HG03571 (cell line): ENCODE measurements at regions not wholly inside any gene's neighbourhood (a gene's known extent, or its start where the extent isn't known, plus 50 kb on each side); places are given as distances from the start of the nearest gene placed in this dataset.

Source experiments
- ATAC-seq: cut with Tn5 transposase; IDR thresholded peaks from one replicate; pipeline ENCODE4 v1.9.1; 2021; ENCODE audit not compliant: unreplicated experiment

DNA sequence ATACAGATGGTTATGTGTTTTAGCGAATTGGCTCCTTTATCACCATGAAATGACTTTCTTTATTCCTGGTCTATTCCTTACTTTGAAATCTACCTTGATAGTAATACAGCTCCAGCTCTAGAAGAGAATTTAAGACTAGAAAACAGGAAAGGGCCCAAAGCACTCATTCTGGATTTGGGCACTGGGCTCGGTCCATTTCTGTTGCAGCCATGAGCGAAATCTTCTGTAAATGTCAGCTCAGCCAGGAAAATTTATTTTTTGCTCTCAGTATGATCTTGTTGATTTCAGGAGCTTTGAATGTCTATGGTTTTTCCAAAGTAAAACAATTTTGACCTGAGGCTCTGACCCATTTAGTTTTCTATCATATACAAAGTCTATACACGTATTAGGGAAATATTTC lies 104.1 kb downstream of the DIRAS2 start:
- no peak for ATAC-seq

- ATAC-seq: no peak
Measured at GRCh38 chr9:90539286-90539685, 103.3 kb downstream of the DIRAS2 start.

DNA sequence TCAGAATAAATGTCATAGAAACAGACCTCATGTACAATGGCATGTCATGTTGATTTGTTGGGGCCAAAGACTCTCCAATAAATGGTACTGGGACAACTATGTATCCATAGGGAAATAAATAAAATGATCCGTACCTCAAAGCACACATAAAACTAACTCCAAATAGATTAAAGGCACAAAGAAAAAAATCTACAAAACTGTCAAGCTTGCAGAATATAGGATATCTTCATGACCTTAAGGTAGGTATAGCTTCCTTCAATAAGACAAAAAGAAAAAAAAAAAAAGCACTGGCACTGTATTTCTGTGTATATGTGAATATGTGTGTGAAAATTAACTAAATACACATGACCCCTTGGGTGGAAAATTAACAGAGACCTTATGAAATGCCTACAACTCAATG lies 101.9 kb downstream of the DIRAS2 start:
- ATAC-seq: no peak

DNA sequence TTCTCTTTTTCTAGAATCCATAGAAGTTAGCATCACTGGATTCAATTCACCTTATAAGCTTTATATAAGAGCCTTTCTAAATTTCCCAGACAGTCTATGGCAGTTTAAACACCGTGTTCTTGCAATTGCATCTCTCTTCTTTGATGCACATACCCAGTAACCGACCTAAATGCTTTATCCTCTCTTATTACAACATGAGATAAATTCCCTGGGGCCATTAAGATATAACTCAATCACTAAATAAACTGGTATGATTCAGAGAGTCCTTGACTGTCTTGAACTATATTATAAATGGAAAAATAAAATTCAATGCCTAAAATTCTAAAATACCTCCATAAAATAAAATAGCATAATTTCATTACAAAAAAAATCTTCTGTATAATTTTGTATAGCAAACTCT lies 98.1 kb downstream of the DIRAS2 start:
- no peak for ATAC-seq

DNA sequence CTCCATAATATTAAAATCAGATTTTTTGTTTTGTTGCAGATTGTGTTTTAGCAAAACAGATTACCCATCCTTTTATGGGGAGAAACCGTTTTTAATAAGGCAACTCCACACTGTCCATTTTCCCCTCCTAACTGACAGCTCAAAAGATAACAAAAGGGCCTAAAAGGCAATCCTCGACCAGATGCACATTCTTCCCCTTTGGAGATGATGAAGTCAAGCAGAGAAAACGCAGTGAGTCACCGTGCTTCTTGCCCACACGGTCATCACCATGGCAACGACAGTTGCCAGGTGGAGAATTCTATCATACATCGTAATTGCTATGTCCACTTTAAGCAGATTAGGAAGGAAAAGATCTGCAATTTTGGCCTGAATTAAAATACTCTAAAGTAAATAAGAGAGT lies 96.4 kb downstream of the DIRAS2 start:
- no peak for ATAC-seq

DNA sequence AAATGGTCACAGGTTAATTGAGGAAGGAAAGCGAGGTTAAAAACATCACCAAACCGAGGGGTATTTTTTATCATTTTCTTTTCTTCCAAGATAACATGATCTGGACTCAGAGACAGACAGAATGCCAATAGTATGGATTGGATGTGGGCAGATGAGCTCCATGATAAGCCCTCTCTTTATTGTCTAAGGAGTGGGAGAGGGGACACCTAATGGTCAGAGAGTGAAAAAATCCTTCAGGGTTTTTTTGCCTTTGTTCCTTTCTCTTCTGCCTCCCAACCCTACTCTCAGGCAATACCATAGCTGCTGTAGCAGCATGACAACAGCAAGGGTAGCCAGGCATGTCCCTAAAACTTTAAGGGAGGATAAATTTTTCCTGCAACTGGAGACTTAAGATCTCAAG lies 94.7 kb downstream of the DIRAS2 start:
- ATAC-seq: no peak

DNA sequence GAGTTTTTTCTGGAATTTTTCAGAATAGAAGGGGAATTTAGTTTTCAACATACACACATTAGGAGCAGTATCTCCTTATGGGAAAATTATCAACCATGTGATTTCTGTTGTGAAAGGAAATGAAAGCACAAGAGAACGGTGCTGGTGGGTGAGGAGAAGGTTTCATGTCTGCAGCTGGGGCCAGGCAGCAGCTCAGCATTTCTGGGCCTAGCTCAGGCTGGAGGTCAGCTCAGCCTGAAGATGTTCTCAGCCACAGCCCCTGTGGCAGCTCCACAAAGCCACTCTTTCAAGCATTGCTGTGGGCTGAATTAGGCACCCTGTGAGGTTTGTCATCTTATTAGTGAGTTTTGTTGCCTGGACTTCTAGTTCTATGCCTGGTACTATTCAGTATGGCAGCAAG lies 90.3 kb downstream of the DIRAS2 start:
- ATAC-seq: peak; percentile 55

DNA sequence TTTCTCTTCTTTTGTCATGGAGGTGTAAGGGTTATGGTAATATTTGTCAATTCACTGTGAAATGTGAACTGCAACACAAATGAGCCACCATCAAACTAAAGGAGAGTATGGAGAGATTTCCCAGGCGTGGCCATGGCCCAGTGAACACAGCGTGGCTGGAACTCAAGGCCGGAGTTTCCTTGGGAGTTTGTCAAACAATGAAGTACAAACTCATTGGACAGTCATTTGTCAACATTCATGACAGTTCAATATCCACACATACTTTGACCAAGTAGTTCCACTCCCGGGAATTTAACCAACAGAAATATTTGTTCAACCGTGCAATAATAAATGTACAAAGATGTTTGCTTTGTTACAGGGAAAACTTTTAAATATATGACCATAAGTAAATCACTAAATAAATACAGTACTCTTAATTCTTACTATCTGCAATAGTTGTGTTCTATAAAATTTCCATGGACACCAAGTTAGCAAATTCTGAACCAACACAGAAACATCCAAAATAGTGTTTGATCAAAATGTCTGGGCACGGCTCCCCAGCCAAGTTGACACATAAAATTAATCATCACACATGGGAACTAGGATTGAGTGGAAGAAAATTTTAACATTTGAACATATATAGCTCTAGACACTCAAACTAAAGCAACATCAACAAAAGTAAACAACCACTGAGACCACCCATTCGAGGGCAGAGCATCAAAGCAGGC lies 87.1 kb downstream of the DIRAS2 start:
- no peak for ATAC-seq

- no peak for ATAC-seq
Measured at GRCh38 chr9:90556897-90557675, 85.5 kb downstream of the DIRAS2 start.

DNA sequence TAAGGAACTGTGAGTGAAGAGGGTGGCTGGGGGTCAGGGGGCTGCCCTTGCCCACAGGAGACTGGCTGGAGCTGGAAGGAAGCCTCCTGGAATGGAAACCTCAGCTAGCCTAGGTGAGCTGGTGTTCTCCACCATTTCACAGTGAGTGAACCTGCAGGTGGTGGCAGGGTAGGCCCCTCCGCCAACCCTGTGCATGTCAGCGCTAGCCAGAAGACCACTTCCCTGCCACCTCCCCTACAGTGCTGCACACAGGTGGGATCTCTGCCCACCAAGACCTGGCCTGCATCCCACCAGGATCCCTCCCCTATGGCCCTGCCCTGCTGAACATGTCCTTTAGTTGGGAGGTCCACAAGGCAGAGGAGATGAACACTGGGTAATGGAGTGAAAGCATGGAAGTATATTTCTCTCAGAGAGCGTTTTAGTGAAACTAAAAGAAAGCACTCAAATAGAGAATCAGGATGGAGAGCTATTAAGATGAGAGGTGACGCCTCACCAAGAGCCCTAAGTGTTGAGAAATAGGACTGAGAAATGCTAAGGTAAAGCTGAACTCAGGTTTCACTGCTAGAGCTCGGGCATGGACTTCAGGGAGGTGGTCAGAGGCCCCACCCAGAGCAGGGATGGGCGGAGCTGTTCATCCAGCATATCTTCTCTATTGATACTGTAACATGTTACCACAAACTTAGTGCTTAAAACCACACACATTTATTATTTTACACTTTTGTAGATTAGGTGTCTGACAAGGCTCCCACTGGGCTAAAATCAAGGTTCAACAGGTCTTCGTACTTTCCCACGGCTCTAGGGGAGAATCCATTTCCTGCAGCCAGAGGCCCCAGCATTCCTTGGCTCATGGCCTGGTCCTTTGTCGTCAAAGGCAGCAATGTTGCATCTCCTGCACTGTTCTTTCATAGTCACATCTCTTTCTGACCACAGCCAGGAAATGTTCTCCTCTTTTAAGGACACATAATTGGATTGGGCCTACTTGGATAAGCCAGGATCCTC lies 83.2 kb downstream of the DIRAS2 start:
- ATAC-seq: no peak
